Testis (tissue), 2 donors: ENCODE measurements at regions not wholly inside any gene's neighbourhood (a gene's known extent, or its start where the extent isn't known, plus 50 kb on each side); places are given as distances from the start of the nearest gene placed in this dataset.

Source experiments
- DNase-seq: peaks from one replicate; pipeline ENCODE4 v3.0.0-alpha.2; 2019
- H3K27ac ChIP-seq, 2 donors: fragments of 200-600 bp; sonication (generic); one replicate each; pipeline ENCODE4 v1.5.1; 2019
- H3K27me3 ChIP-seq: fragments of 200-600 bp; sonication (generic); one replicate; pipeline ENCODE4 v1.5.1; 2019
- H3K36me3 ChIP-seq: fragments of 200-600 bp; sonication (generic); one replicate; pipeline ENCODE4 v1.5.1; 2017; ENCODE audit warnings: low read depth; ENCODE audit errors: missing control alignments
- H3K4me1 ChIP-seq: fragments of 200-600 bp; sonication (generic); one replicate; pipeline ENCODE4 v1.5.1; 2019
- H3K4me3 ChIP-seq, 2 donors: fragments of 200-600 bp; sonication (generic); one replicate each; pipeline ENCODE4 v1.5.1; 2017 to 2019
- H3K9me3 ChIP-seq: fragments of 200-600 bp; sonication (generic); one replicate; pipeline ENCODE4 v1.5.1; 2017
- CTCF ChIP-seq, 3 experiments: fragments of 450-650 bp in 2 of 3; fragments of 200-600 bp in 1 of 3; sonication (generic) in 1 of 3; IDR thresholded peaks; one replicate each; pipeline ENCODE4 v1.5.1; 2016 to 2019; ENCODE audit warnings: antibody characterized with exemption in 3 of 3, mild to moderate bottlenecking in 2 of 3, moderate library complexity in 1 of 3
- POLR2A ChIP-seq: fragments of 450-650 bp; IDR thresholded peaks from one replicate; pipeline ENCODE4 v1.6.1; 2017; ENCODE audit warnings: antibody characterized with exemption, mild to moderate bottlenecking, moderate library complexity
- WGBS, 2 donors: methylation state at CpG; one replicate each; pipeline ENCODE4 v1.1.5; 2018; 5-methylcytosine and 5-hydroxymethylcytosine counted together
- intact Hi-C: fragments of 100-400 bp; cut with DNase I; formaldehyde crosslinking; loops from one replicate; pipeline ENCODE4 v1.15.1; 2023; ENCODE audit warnings: low total_unique reads

- no peaks in the 10 kb centered on the region for H3K9me3 ChIP-seq
- no peaks in the 10 kb centered on the region for H3K36me3 ChIP-seq
- TF ChIP-seq CTCF (IDR thresholded peaks at IDR 0.05) (peak in 1 of 3 experiments; percentile 14), POLR2A (no peak)
- DNase-seq, result no peak
- H3K4me3 ChIP-seq, result no peak overlapping the region
- peaks cover 15% of the 10 kb centered on the region for H3K4me1 ChIP-seq
- H3K27ac ChIP-seq, result no peak overlapping the region
- intact Hi-C loops, result no loop called here
- no peaks in the 10 kb centered on the region for H3K27me3 ChIP-seq
These were observed 66.4 kb upstream of the C4orf54 start for GRCh38 chr4:99724067-99724466.

GRCh38 chr4:99723612-99724011 is 66.0 kb upstream of the C4orf54 start:
- Histone ChIP-seq H3K9me3 (no peaks in the 10 kb centered on the region), H3K27ac (no peak overlapping the region), H3K36me3 (no peaks in the 10 kb centered on the region), H3K4me1 (peaks cover 15% of the 10 kb centered on the region), H3K4me3 (no peak overlapping the region), H3K27me3 (no peaks in the 10 kb centered on the region)
- WGBS, 2 donors, result 14 to 37% methylated on average over 3 of the region's 3 CpGs
- DNase-seq, result peak; percentile 68
- TF ChIP-seq CTCF (IDR thresholded peaks at IDR 0.05) (no peak), POLR2A (no peak)
- intact Hi-C loops, result no loop called here

GRCh38 chr4:99722725-99723124 is 65.1 kb upstream of the C4orf54 start:
- H3K27ac ChIP-seq, result no peak overlapping the region
- intact Hi-C loops, result no loop called here
- WGBS, 2 donors, result 60 to 63% methylated on average over 4 of the region's 4 CpGs

GRCh38 chr4:99722006-99722405 is 64.4 kb upstream of the C4orf54 start:
- no peak overlapping the region for H3K27ac ChIP-seq
- peaks cover 15% of the 10 kb centered on the region for H3K4me1 ChIP-seq
- TF ChIP-seq POLR2A (no peak), CTCF (IDR thresholded peaks at IDR 0.05) (no peak)
- no peak overlapping the region for H3K4me3 ChIP-seq
- no peaks in the 10 kb centered on the region for H3K27me3 ChIP-seq
- H3K36me3 ChIP-seq, result no peaks in the 10 kb centered on the region
- intact Hi-C loops, result no loop called here
- no peaks in the 10 kb centered on the region for H3K9me3 ChIP-seq
- WGBS, 2 donors, result 82 to 93% methylated on average over 1 of the region's 1 CpG
- no peak for DNase-seq

More at GRCh38 chr4:99722725-99723124, 65.1 kb upstream of the C4orf54 start:
- no peak for TF ChIP-seq POLR2A
- no peak for TF ChIP-seq CTCF (IDR thresholded peaks at IDR 0.05)
- Histone ChIP-seq H3K36me3 (no peaks in the 10 kb centered on the region), H3K4me1 (peaks cover 15% of the 10 kb centered on the region), H3K4me3 (no peak overlapping the region), H3K9me3 (no peaks in the 10 kb centered on the region), H3K27me3 (no peaks in the 10 kb centered on the region)
- no peak for DNase-seq

GRCh38 chr4:99720206-99720605 is 62.6 kb upstream of the C4orf54 start:
- no peak overlapping the region for H3K4me3 ChIP-seq
- no peaks in the 10 kb centered on the region for H3K27me3 ChIP-seq
- no peaks in the 10 kb centered on the region for H3K9me3 ChIP-seq
- intact Hi-C loops, result no loop called here
- H3K4me1 ChIP-seq, result peaks cover 15% of the 10 kb centered on the region
- TF ChIP-seq CTCF (IDR thresholded peaks at IDR 0.05) (no peak), POLR2A (no peak)
- H3K27ac ChIP-seq, result peak overlapping the region in 1 of 2 donors; percentile 19
- DNase-seq, result no peak
- H3K36me3 ChIP-seq, result no peaks in the 10 kb centered on the region
